BLaER1 (cell line): ENCODE measurements at regions not wholly inside any gene's neighbourhood (a gene's known extent, or its start where the extent isn't known, plus 50 kb on each side); places are given as distances from the start of the nearest gene placed in this dataset.
"Not testable (repeated sequence)": the region's sequence is repeated elsewhere in the genome, so short reads cannot be mapped to it uniquely, and the experiment has no call there.

ENCODE experiments used
- H3K27ac ChIP-seq: shearing (Covaris generic); formaldehyde crosslinking; 2 replicates; pipeline ENCODE4 v1.8.1; 2022
- H3K27me3 ChIP-seq: shearing (Covaris generic); formaldehyde crosslinking; 2 replicates; pipeline ENCODE4 v1.8.1; 2022
- H3K36me3 ChIP-seq: shearing (Covaris generic); formaldehyde crosslinking; 2 replicates; pipeline ENCODE4 v1.8.1; 2022
- H3K4me1 ChIP-seq: shearing (Covaris generic); formaldehyde crosslinking; 2 replicates; pipeline ENCODE4 v1.8.1; 2022
- H3K4me2 ChIP-seq: shearing (Covaris generic); formaldehyde crosslinking; 2 replicates; pipeline ENCODE4 v1.8.1; 2022
- H3K4me3 ChIP-seq: shearing (Covaris generic); formaldehyde crosslinking; 2 replicates; pipeline ENCODE4 v1.8.1; 2022
- H3K9ac ChIP-seq: shearing (Covaris generic); formaldehyde crosslinking; 2 replicates; pipeline ENCODE4 v1.8.1; 2022
- H3K9me3 ChIP-seq: shearing (Covaris generic); formaldehyde crosslinking; 2 replicates; pipeline ENCODE4 v1.8.1; 2022
- H4K20me1 ChIP-seq: shearing (Covaris generic); formaldehyde crosslinking; 2 replicates; pipeline ENCODE4 v1.8.1; 2022
- Cebpa-rat ChIP-seq: shearing (Covaris generic); IDR thresholded peaks from 2 replicates; pipeline ENCODE4 v1.8.1; 2022

- H3K27me3 ChIP-seq, result no peaks in the 10 kb centered on the region
- no peak overlapping the region for H3K9ac ChIP-seq
- H3K27ac ChIP-seq, result no peak overlapping the region
- H3K4me1 ChIP-seq, result peaks cover 9% of the 10 kb centered on the region
- no peak overlapping the region for H3K4me2 ChIP-seq
- no peak for TF ChIP-seq Cebpa-rat
- H3K9me3 ChIP-seq, result peaks cover 24% of the 10 kb centered on the region
- H3K36me3 ChIP-seq, result no peaks in the 10 kb centered on the region
- peaks cover 20% of the 10 kb centered on the region; the same call in 1 of the 2 replicates for H4K20me1 ChIP-seq
- H3K4me3 ChIP-seq, result no peak overlapping the region
Measured at GRCh38 chr3:127045435-127046045, 62.6 kb downstream of the PLXNA1 start.

DNA sequence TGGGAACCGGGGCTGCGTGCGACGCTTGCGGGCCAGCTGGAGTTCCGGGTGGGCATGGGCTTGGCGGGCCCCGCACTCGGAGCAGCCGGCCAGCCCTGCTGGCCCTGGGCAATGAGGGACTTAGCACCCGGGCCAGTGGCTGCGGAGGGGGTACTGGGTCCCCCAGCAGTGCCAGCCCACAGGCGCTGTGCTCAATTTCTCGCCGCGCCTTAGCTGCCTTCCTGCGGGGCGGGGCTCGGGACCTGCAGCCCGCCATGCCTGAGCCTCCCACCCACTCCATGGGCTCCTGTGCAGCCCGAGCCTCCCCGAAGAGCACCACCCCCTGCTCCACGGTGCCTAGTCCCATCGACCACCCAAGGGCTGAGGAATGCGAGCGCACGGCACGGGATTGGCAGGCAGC is 63.8 kb downstream of the PLXNA1 start:
- not testable (repeated sequence) for H3K9ac ChIP-seq, H3K27ac ChIP-seq, H3K4me1 ChIP-seq, H3K27me3 ChIP-seq, H3K36me3 ChIP-seq, H4K20me1 ChIP-seq, H3K4me3 ChIP-seq, H3K4me2 ChIP-seq
- H3K9me3 ChIP-seq, result peaks cover 26% of the 10 kb centered on the region

GRCh38 chr3:127049393-127049792 is 66.5 kb downstream of the PLXNA1 start:
- H4K20me1 ChIP-seq, result no peaks in the 10 kb centered on the region
- no peaks in the 10 kb centered on the region for H3K4me1 ChIP-seq
- no peaks in the 10 kb centered on the region for H3K36me3 ChIP-seq
- TF ChIP-seq Cebpa-rat, result no peak
- H3K4me2 ChIP-seq, result no peak overlapping the region
- no peak overlapping the region for H3K9ac ChIP-seq
- no peak overlapping the region for H3K4me3 ChIP-seq
- no peaks in the 10 kb centered on the region for H3K27me3 ChIP-seq
- peaks cover 26% of the 10 kb centered on the region for H3K9me3 ChIP-seq
- H3K27ac ChIP-seq, result no peak overlapping the region

DNA sequence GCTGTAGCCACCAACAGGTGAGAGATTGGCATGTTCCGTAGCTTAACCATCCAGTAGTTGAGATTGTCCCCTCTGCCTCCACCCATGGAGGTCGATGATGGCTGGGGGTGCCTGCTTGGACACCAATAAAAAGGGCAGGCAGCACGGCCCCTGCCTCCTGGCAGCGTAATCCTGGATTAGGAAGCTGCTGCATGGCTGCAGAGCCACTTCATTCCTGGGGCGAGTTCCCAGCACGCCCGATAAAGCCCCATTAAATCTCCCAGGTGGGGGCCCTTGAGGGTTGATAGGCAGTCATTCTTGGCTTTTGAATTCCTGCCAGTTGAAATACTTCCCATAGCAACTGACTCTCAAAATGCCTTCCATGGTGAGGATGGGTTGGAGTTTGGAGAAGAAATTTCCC is 67.8 kb downstream of the PLXNA1 start:
- Histone ChIP-seq H3K4me1 (no peaks in the 10 kb centered on the region), H3K27me3 (no peaks in the 10 kb centered on the region), H3K9ac (no peak overlapping the region), H3K36me3 (no peaks in the 10 kb centered on the region), H3K4me3 (no peak overlapping the region), H3K27ac (no peak overlapping the region), H4K20me1 (no peaks in the 10 kb centered on the region), H3K4me2 (no peak overlapping the region), H3K9me3 (peaks cover 28% of the 10 kb centered on the region)
- no peak for TF ChIP-seq Cebpa-rat

GRCh38 chr3:127052121-127052561 is 69.2 kb downstream of the PLXNA1 start:
- Histone ChIP-seq H3K36me3 (no peaks in the 10 kb centered on the region), H3K4me1 (no peaks in the 10 kb centered on the region), H3K4me3 (no peak overlapping the region), H3K27ac (no peak overlapping the region), H3K9ac (no peak overlapping the region), H4K20me1 (no peaks in the 10 kb centered on the region), H3K4me2 (no peak overlapping the region), H3K9me3 (peaks cover 39% of the 10 kb centered on the region), H3K27me3 (no peaks in the 10 kb centered on the region)
- no peak for TF ChIP-seq Cebpa-rat

GRCh38 chr3:127053026-127053425 is 70.1 kb downstream of the PLXNA1 start:
- H3K4me3 ChIP-seq, result no peak overlapping the region
- no peaks in the 10 kb centered on the region for H3K27me3 ChIP-seq
- H3K36me3 ChIP-seq, result no peaks in the 10 kb centered on the region
- TF ChIP-seq Cebpa-rat, result no peak
- no peaks in the 10 kb centered on the region for H3K4me1 ChIP-seq
- H3K9ac ChIP-seq, result no peak overlapping the region
- H4K20me1 ChIP-seq, result no peaks in the 10 kb centered on the region
- H3K27ac ChIP-seq, result no peak overlapping the region
- H3K4me2 ChIP-seq, result no peak overlapping the region
- peaks cover 48% of the 10 kb centered on the region for H3K9me3 ChIP-seq

GRCh38 chr3:127053450-127053849 is 70.5 kb downstream of the PLXNA1 start:
- no peak overlapping the region for H3K9ac ChIP-seq
- H4K20me1 ChIP-seq, result no peaks in the 10 kb centered on the region
- no peak overlapping the region for H3K4me3 ChIP-seq
- no peak overlapping the region for H3K27ac ChIP-seq
- peaks cover 47% of the 10 kb centered on the region for H3K9me3 ChIP-seq
- no peak overlapping the region for H3K4me2 ChIP-seq
- H3K36me3 ChIP-seq, result no peaks in the 10 kb centered on the region
- H3K4me1 ChIP-seq, result no peaks in the 10 kb centered on the region
- TF ChIP-seq Cebpa-rat, result no peak
- H3K27me3 ChIP-seq, result no peaks in the 10 kb centered on the region

GRCh38 chr3:127053979-127054378 is 71.1 kb downstream of the PLXNA1 start:
- no peak overlapping the region for H3K4me3 ChIP-seq
- no peak overlapping the region for H3K9ac ChIP-seq
- no peak for TF ChIP-seq Cebpa-rat
- H3K4me2 ChIP-seq, result no peak overlapping the region
- H3K4me1 ChIP-seq, result no peaks in the 10 kb centered on the region
- H3K27ac ChIP-seq, result no peak overlapping the region
- no peaks in the 10 kb centered on the region for H4K20me1 ChIP-seq
- H3K9me3 ChIP-seq, result peaks cover 43% of the 10 kb centered on the region
- no peaks in the 10 kb centered on the region for H3K27me3 ChIP-seq
- no peaks in the 10 kb centered on the region for H3K36me3 ChIP-seq

- peaks cover 32% of the 10 kb centered on the region for H3K9me3 ChIP-seq
Measured at GRCh38 chr3:127056281-127056680, 73.4 kb downstream of the PLXNA1 start.

DNA sequence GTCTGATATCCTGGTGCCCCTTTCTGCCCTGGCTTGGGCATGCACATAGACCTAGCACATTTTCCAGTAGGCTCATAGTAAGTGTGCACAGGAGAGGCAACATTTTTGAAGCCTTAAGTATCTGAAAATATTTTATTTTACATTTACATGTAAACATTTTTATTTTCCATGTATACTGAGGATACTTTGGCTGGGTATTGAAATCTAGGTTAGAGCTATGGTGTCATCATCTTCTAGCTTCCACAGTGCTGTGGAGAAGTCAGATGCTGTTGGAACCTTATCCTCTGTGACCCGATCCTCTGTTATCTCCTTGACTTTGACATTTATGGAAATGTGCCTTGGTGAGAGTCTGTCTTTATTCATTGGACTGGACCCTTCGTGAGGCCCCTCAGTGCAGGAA is 74.1 kb downstream of the PLXNA1 start:
- H3K36me3 ChIP-seq, result no peaks in the 10 kb centered on the region
- no peaks in the 10 kb centered on the region for H4K20me1 ChIP-seq
- H3K4me2 ChIP-seq, result no peak overlapping the region
- peaks cover 32% of the 10 kb centered on the region for H3K9me3 ChIP-seq
- H3K27ac ChIP-seq, result no peak overlapping the region
- no peak overlapping the region for H3K4me3 ChIP-seq
- no peaks in the 10 kb centered on the region; the same call in 1 of the 2 replicates for H3K27me3 ChIP-seq
- no peak overlapping the region for H3K9ac ChIP-seq
- no peaks in the 10 kb centered on the region for H3K4me1 ChIP-seq
- TF ChIP-seq Cebpa-rat, result no peak

More at GRCh38 chr3:127056281-127056680, 73.4 kb downstream of the PLXNA1 start:
- Histone ChIP-seq H3K4me1 (no peaks in the 10 kb centered on the region), H3K4me2 (no peak overlapping the region), H3K27me3 (no peaks in the 10 kb centered on the region; the same call in 1 of the 2 replicates), H3K9ac (no peak overlapping the region), H3K27ac (no peak overlapping the region), H4K20me1 (no peaks in the 10 kb centered on the region), H3K36me3 (no peaks in the 10 kb centered on the region), H3K4me3 (no peak overlapping the region)
- no peak for TF ChIP-seq Cebpa-rat

DNA sequence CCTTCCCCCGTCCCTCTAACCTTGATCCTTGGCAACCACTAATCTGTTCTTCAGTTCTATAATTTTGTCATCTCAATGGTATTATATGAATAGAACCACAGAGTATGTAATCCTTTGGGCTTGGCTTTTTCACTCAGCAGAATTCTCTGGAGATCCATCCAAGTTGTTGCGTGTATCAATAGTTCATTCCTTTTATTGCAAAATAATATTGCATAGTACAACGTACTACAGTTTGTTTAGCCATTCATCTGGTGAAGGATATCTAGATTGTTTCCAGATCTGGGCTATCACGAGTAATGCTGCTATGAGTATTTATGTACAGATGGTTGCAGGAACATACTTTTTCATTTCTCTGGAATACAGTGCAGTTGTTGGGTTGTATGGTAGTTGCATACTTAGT is 76.2 kb downstream of the PLXNA1 start:
- H3K4me1 ChIP-seq, result no peaks in the 10 kb centered on the region
- H4K20me1 ChIP-seq, result peaks cover 2% of the 10 kb centered on the region; the same call in 1 of the 2 replicates
- H3K9me3 ChIP-seq, result peaks cover 32% of the 10 kb centered on the region
- no peak overlapping the region for H3K4me3 ChIP-seq
- H3K27ac ChIP-seq, result no peak overlapping the region
- H3K4me2 ChIP-seq, result no peak overlapping the region
- H3K27me3 ChIP-seq, result peaks cover 3% of the 10 kb centered on the region; the same call in 1 of the 2 replicates
- no peak for TF ChIP-seq Cebpa-rat
- H3K9ac ChIP-seq, result no peak overlapping the region
- no peaks in the 10 kb centered on the region for H3K36me3 ChIP-seq
